ENCODE measurements at regions not wholly inside any gene's neighbourhood (a gene's known extent, or its start where the extent isn't known, plus 50 kb on each side); places are given as distances from the start of the nearest gene placed in this dataset.

- Histone ChIP-seq H3K9me3 (peaks cover 0 to 9% of the 10 kb centered on the region in 2 donors), H3K27me3 (no peaks in the 10 kb centered on the region), H3K4me1 (no peaks in the 10 kb centered on the region), H3K4me3 (no peak overlapping the region), H3K36me3 (no peaks in the 10 kb centered on the region), H3K27ac (no peak overlapping the region)
- no peak for TF ChIP-seq CTCF (IDR thresholded peaks at IDR 0.05)
- DNase-seq (no peak), ATAC-seq (no peak)
- intact Hi-C loops (cut with DNase I), result no loop called here
Measured at GRCh38 chr5:162466011-162466410, 398.4 kb downstream of the GABRG2 start.

DNA sequence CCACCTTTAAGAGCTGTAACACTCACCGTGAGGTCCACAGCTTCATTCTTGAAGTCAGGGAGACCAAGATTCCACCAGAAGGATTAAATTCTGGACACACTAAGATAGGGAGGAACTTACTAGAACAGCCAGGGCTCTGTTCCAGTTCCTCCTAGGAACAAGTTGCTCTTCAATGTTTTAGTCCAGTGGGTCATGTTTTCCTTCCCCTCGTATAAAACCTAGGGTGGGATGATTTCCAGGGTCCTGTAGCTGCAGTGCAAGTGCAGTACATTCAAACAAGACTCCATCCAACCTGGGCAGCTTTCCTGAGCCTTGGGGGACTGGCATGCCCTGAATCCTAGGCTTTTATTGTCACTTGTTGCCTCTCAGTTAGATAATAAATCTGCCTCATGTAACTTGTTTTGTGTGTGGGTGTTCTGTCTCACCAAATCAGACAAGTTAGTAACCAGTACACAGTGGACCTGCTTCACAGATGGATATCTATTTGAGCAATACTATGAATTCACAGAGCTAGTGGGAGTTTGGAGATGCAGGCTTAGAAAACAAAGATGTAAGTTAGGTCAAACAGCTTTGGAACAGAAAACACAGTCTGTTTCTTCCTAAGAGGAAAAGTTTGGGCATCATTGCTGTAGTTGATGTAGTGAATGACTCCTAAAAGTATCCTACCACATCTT is 405.6 kb downstream of the GABRG2 start:
- DNase-seq, result no peak
- ATAC-seq, result no peak
- Histone ChIP-seq H3K27ac (no peak overlapping the region), H3K36me3 (no peaks in the 10 kb centered on the region), H3K4me1 (no peaks in the 10 kb centered on the region), H3K27me3 (no peaks in the 10 kb centered on the region), H3K9me3 (peaks cover 0 to 6% of the 10 kb centered on the region in 2 donors), H3K4me3 (no peak overlapping the region)
- TF ChIP-seq CTCF (IDR thresholded peaks at IDR 0.05), result no peak
- intact Hi-C loops (cut with DNase I), result no loop called here

- Histone ChIP-seq H3K27me3 (no peaks in the 10 kb centered on the region), H3K27ac (no peak overlapping the region), H3K4me3 (no peak overlapping the region), H3K9me3 (peaks cover 0 to 6% of the 10 kb centered on the region in 2 donors), H3K4me1 (no peaks in the 10 kb centered on the region), H3K36me3 (no peaks in the 10 kb centered on the region)
- DNase-seq (no peak), ATAC-seq (no peak)
- TF ChIP-seq CTCF (IDR thresholded peaks at IDR 0.05), result no peak
- intact Hi-C loops (cut with DNase I), result no loop called here
Measured at GRCh38 chr5:162474239-162474638, 406.7 kb downstream of the GABRG2 start.

DNA sequence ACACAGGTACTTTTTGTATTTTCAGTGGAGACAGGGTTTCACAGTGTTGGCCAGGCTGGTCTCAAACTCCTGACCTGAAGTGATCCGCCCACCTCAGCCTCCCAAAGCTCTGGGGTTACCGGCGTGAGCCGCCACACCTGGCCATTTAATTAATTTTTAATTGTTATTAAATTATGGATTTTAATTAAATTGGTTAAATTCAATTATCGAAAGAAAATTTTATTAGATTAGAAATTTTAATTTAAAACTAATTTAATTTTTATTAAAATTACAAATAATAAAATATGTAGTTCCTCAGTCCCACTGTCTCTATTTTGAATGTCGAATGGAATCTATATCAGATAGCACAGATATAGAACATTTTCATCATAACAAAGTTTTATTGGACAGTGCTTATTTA is 416.5 kb downstream of the GABRG2 start:
- Histone ChIP-seq H3K4me3 (no peak overlapping the region), H3K27ac (no peak overlapping the region), H3K27me3 (no peaks in the 10 kb centered on the region), H3K36me3 (no peaks in the 10 kb centered on the region), H3K4me1 (no peaks in the 10 kb centered on the region), H3K9me3 (no peaks in the 10 kb centered on the region)
- intact Hi-C loops (cut with DNase I), result no loop called here
- no peak for TF ChIP-seq CTCF (IDR thresholded peaks at IDR 0.05)
- DNase-seq, result no peak
- no peak for ATAC-seq

GRCh38 chr5:162484986-162485385 is 417.4 kb downstream of the GABRG2 start:
- no peak overlapping the region for H3K27ac ChIP-seq
- no peak for TF ChIP-seq CTCF (IDR thresholded peaks at IDR 0.05)

More at GRCh38 chr5:162484986-162485385, 417.4 kb downstream of the GABRG2 start:
- no peaks in the 10 kb centered on the region for H3K36me3 ChIP-seq
- H3K27me3 ChIP-seq, result no peaks in the 10 kb centered on the region
- H3K4me1 ChIP-seq, result no peaks in the 10 kb centered on the region
- intact Hi-C loops (cut with DNase I), result no loop called here
- ATAC-seq, result no peak
- H3K4me3 ChIP-seq, result no peak overlapping the region
- no peaks in the 10 kb centered on the region for H3K9me3 ChIP-seq
- DNase-seq, result no peak

All from left lung (tissue), 4 donors.